ENCODE measurements at regions not wholly inside any gene's neighbourhood (a gene's known extent, or its start where the extent isn't known, plus 50 kb on each side); places are given as distances from the start of the nearest gene placed in this dataset.
"Not testable (repeated sequence)": the region's sequence is repeated elsewhere in the genome, so short reads cannot be mapped to it uniquely, and the experiment has no call there.

DNA sequence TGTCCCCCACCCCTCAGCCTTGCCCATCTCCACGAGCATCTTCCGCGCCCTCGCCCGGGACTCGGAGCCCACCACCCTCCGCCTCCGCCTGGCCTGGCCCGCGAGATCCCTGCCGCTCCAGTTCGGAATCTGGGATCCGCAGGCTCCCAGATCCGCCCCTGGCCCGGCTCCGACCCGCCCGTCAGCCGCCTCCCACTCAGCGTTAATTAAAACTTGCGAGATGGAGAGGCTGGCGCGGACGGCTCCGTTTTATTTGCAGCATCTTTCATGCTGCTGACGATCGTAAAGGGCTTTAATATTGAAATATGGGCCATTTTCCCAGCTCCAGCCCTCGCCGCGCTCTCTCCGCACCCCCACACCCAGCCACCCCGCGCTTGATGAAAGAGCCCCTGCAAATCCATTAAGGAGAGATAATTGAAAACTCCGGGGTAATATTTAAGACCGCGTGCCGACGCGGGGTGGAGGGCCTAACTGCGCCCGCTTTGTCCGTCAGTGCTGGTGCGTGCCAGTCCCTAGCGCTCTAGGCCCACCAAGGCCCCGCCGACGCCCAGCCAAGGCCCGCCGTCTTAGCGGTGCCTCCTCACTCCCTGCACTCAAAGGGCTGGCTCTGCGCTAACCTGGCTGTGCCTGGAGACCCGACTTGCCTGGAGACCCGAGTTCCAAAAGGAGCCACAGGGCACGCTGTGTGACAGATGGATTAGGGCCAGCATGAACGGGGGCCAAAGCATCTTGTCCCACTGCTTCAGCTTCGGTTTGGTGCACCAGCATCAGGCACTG lies 53.4 kb downstream of the HOXC4 start:
- TF ChIP-seq, protein P1, sequence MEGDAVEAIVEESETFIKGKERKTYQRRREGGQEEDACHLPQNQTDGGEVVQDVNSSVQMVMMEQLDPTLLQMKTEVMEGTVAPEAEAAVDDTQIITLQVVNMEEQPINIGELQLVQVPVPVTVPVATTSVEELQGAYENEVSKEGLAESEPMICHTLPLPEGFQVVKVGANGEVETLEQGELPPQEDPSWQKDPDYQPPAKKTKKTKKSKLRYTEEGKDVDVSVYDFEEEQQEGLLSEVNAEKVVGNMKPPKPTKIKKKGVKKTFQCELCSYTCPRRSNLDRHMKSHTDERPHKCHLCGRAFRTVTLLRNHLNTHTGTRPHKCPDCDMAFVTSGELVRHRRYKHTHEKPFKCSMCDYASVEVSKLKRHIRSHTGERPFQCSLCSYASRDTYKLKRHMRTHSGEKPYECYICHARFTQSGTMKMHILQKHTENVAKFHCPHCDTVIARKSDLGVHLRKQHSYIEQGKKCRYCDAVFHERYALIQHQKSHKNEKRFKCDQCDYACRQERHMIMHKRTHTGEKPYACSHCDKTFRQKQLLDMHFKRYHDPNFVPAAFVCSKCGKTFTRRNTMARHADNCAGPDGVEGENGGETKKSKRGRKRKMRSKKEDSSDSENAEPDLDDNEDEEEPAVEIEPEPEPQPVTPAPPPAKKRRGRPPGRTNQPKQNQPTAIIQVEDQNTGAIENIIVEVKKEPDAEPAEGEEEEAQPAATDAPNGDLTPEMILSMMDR (IDR thresholded peaks at IDR 0.05) = not testable (repeated sequence)
- TF ChIP-seq EP300 (IDR thresholded peaks at IDR 0.05) = not testable (repeated sequence)
